Panc1 (cell line): ENCODE measurements at regions not wholly inside any gene's neighbourhood (a gene's known extent, or its start where the extent isn't known, plus 50 kb on each side); places are given as distances from the start of the nearest gene placed in this dataset.

Source experiments
- ATAC-seq: fragments of 200-7000 bp; cut with Tn5 transposase; 2 replicates; pipeline ENCODE4 v1.9.1; 2020; ENCODE audit warnings: mild to moderate bottlenecking, moderate library complexity
- BruUV-seq: library from RNA; stranded (reverse); fragments of 400-500 nt; replicated peaks from 2 replicates; lab custom pipeline; 2021; lab: Mats Ljungman, UMichigan
- CTCF ChIA-PET: fragments of 300-600 bp; sonication (Branson Sonifier 250); formaldehyde crosslinking; loops from one replicate; lab custom pipeline; 2022; ENCODE audit warnings: antibody characterized with exemption; lab: Charles Lee
- POLR2A ChIA-PET: fragments of 300-600 bp; sonication (Branson Sonifier 250); formaldehyde crosslinking; loops from one replicate; lab custom pipeline; 2022; ENCODE audit warnings: antibody characterized with exemption; lab: Charles Lee
- DNase-seq: peaks from one replicate; pipeline ENCODE4 v3.0.0-alpha.2; 2010; ENCODE audit warnings: low read depth, low spot score
- H3K27ac ChIP-seq: 2 replicates; pipeline ENCODE4 v1.5.1; 2011; ENCODE audit warnings: mild to moderate bottlenecking, low read length, inconsistent platforms
- H3K27me3 ChIP-seq: fragments of 200-500 bp; sonication (Bioruptor generic); 2 replicates; pipeline ENCODE4 v1.6.0; 2014; ENCODE audit warnings: low read length, inconsistent platforms; ENCODE audit not compliant: control insufficient read depth, insufficient read depth
- H3K36me3 ChIP-seq: fragments of 200-500 bp; sonication (Bioruptor generic); 2 replicates; pipeline ENCODE4 v1.5.1; 2014; ENCODE audit warnings: inconsistent platforms, mild to moderate bottlenecking, low read length, moderate library complexity; ENCODE audit not compliant: control insufficient read depth, insufficient read depth
- H3K4me1 ChIP-seq: 2 replicates; pipeline ENCODE4 v1.5.1; 2011; ENCODE audit warnings: inconsistent platforms, mild to moderate bottlenecking, low read length, moderate library complexity; ENCODE audit not compliant: control insufficient read depth, insufficient read depth
- H3K4me3 ChIP-seq, 2 experiments: 2 replicates each; pipeline ENCODE4 v1.5.1; 2011 to 2012; ENCODE audit warnings: low read depth in 2 of 2, low read length in 2 of 2, mild to moderate bottlenecking in 2 of 2, inconsistent platforms in 1 of 2, moderate library complexity in 1 of 2
- H3K9me3 ChIP-seq: fragments of 200-500 bp; sonication (Bioruptor generic); 2 replicates; pipeline ENCODE4 v1.5.1; 2014; ENCODE audit warnings: low read depth, mild to moderate bottlenecking, inconsistent platforms, low read length, moderate library complexity; ENCODE audit not compliant: control insufficient read depth, insufficient read depth
- POLR2AphosphoS5 ChIP-seq: IDR thresholded peaks from 2 replicates; pipeline ENCODE4 v1.6.1; 2012; ENCODE audit warnings: mild to moderate bottlenecking, low read depth, low read length, moderate library complexity
- SIN3A ChIP-seq: IDR thresholded peaks from 2 replicates; pipeline ENCODE4 v1.6.1; 2012; ENCODE audit warnings: low read depth, mild to moderate bottlenecking, low read length, moderate library complexity, borderline replicate concordance; ENCODE audit not compliant: insufficient read depth
- TCF7L2 ChIP-seq: IDR thresholded peaks from 2 replicates; pipeline ENCODE4 v1.6.1; 2011; ENCODE audit warnings: mild to moderate bottlenecking, low read depth, low read length, inconsistent platforms
- in situ Hi-C: cut with HindIII; loops from 2 replicates; pipeline ENCODE4 v1.10.0; 2016; ENCODE audit warnings: low sequenced_read_pairs, low pct_unique_long_range_greater_than_20kb
- intact Hi-C: fragments of 100-400 bp; cut with micrococcal nuclease; formaldehyde crosslinking; loops from one replicate; pipeline ENCODE4 v1.10.0; 2022; ENCODE audit not compliant: unreplicated experiment
- TF ChIP-seq, protein P1 (sequence below), 2 experiments: IDR thresholded peaks; 2 replicates each; pipeline ENCODE4 v1.6.1; 2011 to 2012; ENCODE audit warnings: low read depth in 2 of 2, control low read depth in 1 of 2, low read length in 1 of 2, mild to moderate bottlenecking in 1 of 2, moderate library complexity in 1 of 2; ENCODE audit not compliant: insufficient read depth in 1 of 2
- TF ChIP-seq, protein P2 (sequence below): fragments of 450-650 bp; IDR thresholded peaks from 2 replicates; pipeline ENCODE4 v1.5.1; 2017; ENCODE audit warnings: mild to moderate bottlenecking

DNA sequence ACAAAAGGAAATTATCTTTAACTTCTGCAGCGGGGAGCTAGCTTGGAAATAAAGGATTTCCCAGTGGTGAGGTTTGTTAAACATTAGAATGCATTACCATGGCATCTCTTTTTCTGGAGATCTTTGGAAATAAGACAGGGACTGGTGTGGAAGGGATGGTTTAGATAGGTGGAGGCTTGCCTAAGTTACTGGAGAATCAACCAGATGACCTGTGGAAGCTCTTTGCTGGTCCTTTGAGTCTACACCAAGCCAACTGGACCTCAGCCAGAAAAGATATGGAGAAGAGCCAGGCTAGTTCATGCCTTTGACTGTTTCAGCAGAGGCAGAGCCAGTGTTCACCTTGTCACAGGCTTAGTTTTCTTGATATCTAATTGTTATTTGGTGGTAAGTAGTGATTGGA is 134.7 kb downstream of the KCNRG start:
- intact Hi-C loops = loop anchor here (10.0 kb wide), 1 partner anchor 75 kb away; no protein-coding TSS in a partner anchor
- H3K36me3 ChIP-seq = no peaks in the 10 kb centered on the region
- in situ Hi-C loops = no loop called here
- peaks cover 25% of the 10 kb centered on the region for H3K4me1 ChIP-seq
- no peaks in the 10 kb centered on the region for H3K9me3 ChIP-seq
- ChIA-PET POLR2A (no interaction called here), CTCF (no interaction called here)
- no TSS peak for BruUV-seq
- no peak overlapping the region for H3K4me3 ChIP-seq
- no peak for DNase-seq
- ATAC-seq = no peak
- H3K27ac ChIP-seq = peak overlapping the region; percentile 8
- no peaks in the 10 kb centered on the region for H3K27me3 ChIP-seq
- TF ChIP-seq, protein P1, sequence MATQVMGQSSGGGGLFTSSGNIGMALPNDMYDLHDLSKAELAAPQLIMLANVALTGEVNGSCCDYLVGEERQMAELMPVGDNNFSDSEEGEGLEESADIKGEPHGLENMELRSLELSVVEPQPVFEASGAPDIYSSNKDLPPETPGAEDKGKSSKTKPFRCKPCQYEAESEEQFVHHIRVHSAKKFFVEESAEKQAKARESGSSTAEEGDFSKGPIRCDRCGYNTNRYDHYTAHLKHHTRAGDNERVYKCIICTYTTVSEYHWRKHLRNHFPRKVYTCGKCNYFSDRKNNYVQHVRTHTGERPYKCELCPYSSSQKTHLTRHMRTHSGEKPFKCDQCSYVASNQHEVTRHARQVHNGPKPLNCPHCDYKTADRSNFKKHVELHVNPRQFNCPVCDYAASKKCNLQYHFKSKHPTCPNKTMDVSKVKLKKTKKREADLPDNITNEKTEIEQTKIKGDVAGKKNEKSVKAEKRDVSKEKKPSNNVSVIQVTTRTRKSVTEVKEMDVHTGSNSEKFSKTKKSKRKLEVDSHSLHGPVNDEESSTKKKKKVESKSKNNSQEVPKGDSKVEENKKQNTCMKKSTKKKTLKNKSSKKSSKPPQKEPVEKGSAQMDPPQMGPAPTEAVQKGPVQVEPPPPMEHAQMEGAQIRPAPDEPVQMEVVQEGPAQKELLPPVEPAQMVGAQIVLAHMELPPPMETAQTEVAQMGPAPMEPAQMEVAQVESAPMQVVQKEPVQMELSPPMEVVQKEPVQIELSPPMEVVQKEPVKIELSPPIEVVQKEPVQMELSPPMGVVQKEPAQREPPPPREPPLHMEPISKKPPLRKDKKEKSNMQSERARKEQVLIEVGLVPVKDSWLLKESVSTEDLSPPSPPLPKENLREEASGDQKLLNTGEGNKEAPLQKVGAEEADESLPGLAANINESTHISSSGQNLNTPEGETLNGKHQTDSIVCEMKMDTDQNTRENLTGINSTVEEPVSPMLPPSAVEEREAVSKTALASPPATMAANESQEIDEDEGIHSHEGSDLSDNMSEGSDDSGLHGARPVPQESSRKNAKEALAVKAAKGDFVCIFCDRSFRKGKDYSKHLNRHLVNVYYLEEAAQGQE (IDR thresholded peaks at IDR 0.05; ENCODE audit: insufficient read depth in 1 of 2, low read depth in 2 of 2, low read length in 1 of 2) = no peak
- TF ChIP-seq TCF7L2 = no peak
- TF ChIP-seq SIN3A = no peak
- TF ChIP-seq POLR2AphosphoS5 = no peak
- TF ChIP-seq, protein P2, sequence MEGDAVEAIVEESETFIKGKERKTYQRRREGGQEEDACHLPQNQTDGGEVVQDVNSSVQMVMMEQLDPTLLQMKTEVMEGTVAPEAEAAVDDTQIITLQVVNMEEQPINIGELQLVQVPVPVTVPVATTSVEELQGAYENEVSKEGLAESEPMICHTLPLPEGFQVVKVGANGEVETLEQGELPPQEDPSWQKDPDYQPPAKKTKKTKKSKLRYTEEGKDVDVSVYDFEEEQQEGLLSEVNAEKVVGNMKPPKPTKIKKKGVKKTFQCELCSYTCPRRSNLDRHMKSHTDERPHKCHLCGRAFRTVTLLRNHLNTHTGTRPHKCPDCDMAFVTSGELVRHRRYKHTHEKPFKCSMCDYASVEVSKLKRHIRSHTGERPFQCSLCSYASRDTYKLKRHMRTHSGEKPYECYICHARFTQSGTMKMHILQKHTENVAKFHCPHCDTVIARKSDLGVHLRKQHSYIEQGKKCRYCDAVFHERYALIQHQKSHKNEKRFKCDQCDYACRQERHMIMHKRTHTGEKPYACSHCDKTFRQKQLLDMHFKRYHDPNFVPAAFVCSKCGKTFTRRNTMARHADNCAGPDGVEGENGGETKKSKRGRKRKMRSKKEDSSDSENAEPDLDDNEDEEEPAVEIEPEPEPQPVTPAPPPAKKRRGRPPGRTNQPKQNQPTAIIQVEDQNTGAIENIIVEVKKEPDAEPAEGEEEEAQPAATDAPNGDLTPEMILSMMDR = no peak

DNA sequence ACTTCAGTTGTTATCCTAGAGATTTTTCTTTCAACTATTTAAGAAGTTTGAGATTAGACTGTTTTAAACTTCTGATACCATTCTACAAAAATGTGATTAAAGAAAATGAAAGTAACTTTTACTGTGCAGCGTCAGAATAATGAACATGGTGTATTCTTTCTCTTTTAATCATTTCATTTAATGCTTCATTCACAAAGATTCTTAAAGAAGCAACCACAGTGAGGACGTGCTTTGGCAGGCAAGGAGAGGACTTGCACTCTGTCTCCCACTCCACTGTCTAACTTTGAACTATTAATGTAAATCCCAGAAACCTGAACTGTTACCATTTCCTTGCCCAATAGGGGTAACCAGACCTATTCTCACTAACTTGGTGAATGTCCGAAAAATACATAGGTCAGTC is 137.0 kb downstream of the KCNRG start:
- in situ Hi-C loops = no loop called here
- Histone ChIP-seq H3K4me3 (peak overlapping the region in 1 of 2 experiments; percentile 21; a peak in 1 of 4 replicates), H3K4me1 (peaks cover 23% of the 10 kb centered on the region), H3K9me3 (no peaks in the 10 kb centered on the region), H3K27ac (peak overlapping the region; percentile 80), H3K36me3 (no peaks in the 10 kb centered on the region), H3K27me3 (no peaks in the 10 kb centered on the region)
- TF ChIP-seq, protein P1 (IDR thresholded peaks at IDR 0.05; ENCODE audit: insufficient read depth in 1 of 2, low read depth in 2 of 2, low read length in 1 of 2) = no peak
- TF ChIP-seq POLR2AphosphoS5 (no peak), SIN3A (no peak), TCF7L2 (no peak)
- CTCF ChIA-PET = no interaction called here
- intact Hi-C loops = no loop called here
- POLR2A ChIA-PET = no interaction called here
- DNase-seq (no peak), ATAC-seq (peak; percentile 63; the same call in 1 of the 2 replicates)
- BruUV-seq = no TSS peak
